ENCODE measurements at regions not wholly inside any gene's neighbourhood (a gene's known extent, or its start where the extent isn't known, plus 50 kb on each side); places are given as distances from the start of the nearest gene placed in this dataset.
"Not testable (repeated sequence)": the region's sequence is repeated elsewhere in the genome, so short reads cannot be mapped to it uniquely, and the experiment has no call there.

- not testable (repeated sequence) for TF ChIP-seq CTCF (conservative IDR thresholded peaks at IDR 0.05); ZFX (IDR thresholded peaks at IDR 0.05)
Measured at GRCh38 chr10:34892521-34892920, 77.4 kb upstream of the PARD3 start.

Data from C4-2B (cell line).